Right cardiac atrium (tissue), 5 donors: ENCODE measurements at regions not wholly inside any gene's neighbourhood (a gene's known extent, or its start where the extent isn't known, plus 50 kb on each side); places are given as distances from the start of the nearest gene placed in this dataset.
A peak's percentile ranks its signal among the peaks of the same experiment; 100 is the strongest.
"Not testable (repeated sequence)": the region's sequence is repeated elsewhere in the genome, so short reads cannot be mapped to it uniquely, and the experiment has no call there.

Experiments
- ATAC-seq, 2 donors: fragments of 200-7000 bp; cut with Tn5 transposase; one replicate each; pipeline versions ENCODE4 v1.8.0 to v1.9.1; 2020; ENCODE audit warnings: moderate library complexity in 2 of 2, mild to moderate bottlenecking in 1 of 2
- DNase-seq, 3 donors: peaks; one replicate each; pipeline ENCODE4 v3.0.0-alpha.2; 2020
- H3K27ac ChIP-seq: one replicate; pipeline ENCODE4 v1.5.1; 2013; ENCODE audit warnings: mild to moderate bottlenecking, low read length, control low read depth, moderate library complexity
- H3K27me3 ChIP-seq: one replicate; pipeline ENCODE4 v1.6.1; 2013; ENCODE audit not compliant: control insufficient read depth, insufficient read depth
- H3K4me1 ChIP-seq: one replicate; pipeline ENCODE4 v1.6.1; 2013; ENCODE audit warnings: low read length; ENCODE audit not compliant: control insufficient read depth, insufficient read depth
- H3K4me3 ChIP-seq: one replicate; pipeline ENCODE4 v1.5.1; 2013; ENCODE audit warnings: low read length, control low read depth
- H3K9me3 ChIP-seq: one replicate; pipeline ENCODE4 v1.6.1; 2013; ENCODE audit warnings: low read length; ENCODE audit not compliant: control insufficient read depth
- WGBS: extraction: QIAGEN DNeasy Blood & Tissue Kit; methylation state at CpG from one replicate; pipeline ENCODE4 v1.1.7; 2013; 5-methylcytosine and 5-hydroxymethylcytosine counted together
- intact Hi-C, 4 donors: fragments of 100-400 bp; cut with DNase I; formaldehyde crosslinking; loops; one replicate each; pipeline versions ENCODE4 v1.11.0 to v1.14.0; 2022 to 2023
- donor health status: healthy with polysubstance abuse.
- donor health status: DM: no; HTN: yes; CAD: no.
- donor health status: DM: no; HTN: no; CAD: no.
- donor health status: DM: no; HTN: yes; CAD: no; lungs with severe emphysema.
- donor health status: DM: yes; HTN: yes; CAD: no.

DNA sequence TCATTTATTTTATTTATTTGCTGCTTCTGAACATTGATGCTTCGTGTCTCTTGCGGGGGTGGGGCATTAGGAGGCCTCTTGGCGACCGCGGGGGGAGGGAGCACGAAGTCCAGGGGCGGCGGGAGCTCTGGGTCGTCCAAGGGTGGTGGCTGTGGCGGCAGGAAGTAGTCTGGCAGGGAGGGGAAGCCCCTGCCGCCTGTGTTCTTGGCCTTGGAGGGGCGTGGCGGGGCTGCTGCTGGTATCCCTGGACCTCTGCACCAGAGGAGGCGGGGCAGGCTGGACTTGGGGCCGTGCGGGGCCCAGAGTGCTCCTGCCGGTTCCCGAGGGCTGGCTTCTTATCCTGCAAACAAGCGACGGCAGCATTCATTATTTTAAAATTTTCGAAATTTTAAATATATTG is 70.5 kb upstream of the ABI1 start:
- Histone ChIP-seq H3K4me3 (peak overlapping the region; percentile 4), H3K9me3 (no peaks in the 10 kb centered on the region), H3K27ac (no peak overlapping the region), H3K4me1 (no peaks in the 10 kb centered on the region), H3K27me3 (no peaks in the 10 kb centered on the region)
- intact Hi-C loops, result no loop called here
- WGBS, result 5% methylated on average over 21 of the region's 21 CpGs
- DNase-seq (peak; percentile 37 to 80 (median 69)), ATAC-seq (peak; percentile 75 to 82)

DNA sequence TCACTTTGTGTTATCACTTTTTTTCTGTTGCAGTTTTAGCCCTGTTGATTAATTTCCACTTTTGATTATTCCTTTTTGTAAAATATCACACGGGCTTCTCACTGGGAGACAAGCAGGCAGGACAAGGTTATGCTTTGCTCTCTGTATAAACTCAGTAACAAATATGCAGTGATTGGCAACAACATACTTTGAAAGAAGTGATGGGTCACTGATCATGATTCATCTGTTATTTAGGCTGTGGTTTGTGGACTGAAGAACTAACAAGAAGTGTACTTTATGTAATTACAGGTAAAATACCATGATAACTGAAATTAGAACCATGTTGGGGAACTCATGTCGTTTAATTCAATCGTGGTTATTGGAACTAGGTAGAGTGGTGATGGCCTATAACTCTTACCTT is 62.1 kb upstream of the ABI1 start:
- H3K27me3 ChIP-seq, H3K4me1 ChIP-seq, intact Hi-C loops, H3K4me3 ChIP-seq, DNase-seq, H3K27ac ChIP-seq, ATAC-seq, H3K9me3 ChIP-seq: not testable (repeated sequence)
- WGBS, result 79% methylated on average over 3 of the region's 3 CpGs

GRCh38 chr10:26919156-26919860 is 58.5 kb upstream of the ABI1 start:
- WGBS, result 89% methylated on average over 16 of the region's 16 CpGs
- H3K9me3 ChIP-seq, result not testable (repeated sequence)

GRCh38 chr10:26914898-26915297 is 54.1 kb upstream of the ABI1 start:
- H3K4me1 ChIP-seq, result no peaks in the 10 kb centered on the region
- no peak for ATAC-seq
- no peaks in the 10 kb centered on the region for H3K27me3 ChIP-seq
- no peaks in the 10 kb centered on the region for H3K9me3 ChIP-seq
- H3K27ac ChIP-seq, result no peak overlapping the region
- no peak overlapping the region for H3K4me3 ChIP-seq
- intact Hi-C loops, result no loop called here
- DNase-seq, result no peak

More at GRCh38 chr10:26919156-26919860, 58.5 kb upstream of the ABI1 start:
- H3K27ac ChIP-seq, DNase-seq, H3K4me1 ChIP-seq, intact Hi-C loops, H3K27me3 ChIP-seq, H3K4me3 ChIP-seq, ATAC-seq: not testable (repeated sequence)

DNA sequence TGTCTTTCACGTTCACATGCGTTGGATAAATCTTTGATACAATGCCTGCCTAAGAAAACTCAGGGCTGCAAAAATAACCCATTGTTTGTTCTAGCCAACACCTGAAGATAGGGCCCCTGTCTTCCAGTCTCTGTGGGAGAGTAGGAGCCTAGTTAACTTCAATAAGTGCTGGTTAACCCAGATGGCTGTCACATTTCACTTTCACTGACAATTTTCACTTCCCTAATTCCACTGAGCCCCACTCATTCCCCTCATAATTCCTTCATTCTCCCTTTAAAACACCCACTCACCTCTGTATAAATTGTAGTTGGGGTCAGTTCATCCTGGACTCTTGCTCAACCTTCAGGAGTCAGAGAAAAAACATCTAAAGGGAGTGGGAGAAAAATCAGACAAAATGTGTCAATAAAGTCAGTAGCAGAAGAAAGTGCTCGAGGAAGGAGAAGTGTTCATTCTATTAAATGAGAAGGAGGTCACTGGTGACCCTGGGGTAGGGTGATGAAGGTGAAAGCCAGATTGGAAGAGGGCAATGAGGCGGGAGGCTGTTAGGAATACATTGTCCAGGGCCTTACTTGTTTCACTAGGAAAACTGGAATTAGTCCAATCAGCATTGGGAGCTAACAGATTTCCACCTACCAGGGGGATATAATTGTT is 51.2 kb upstream of the ABI1 start:
- intact Hi-C loops, result no loop called here
- no peaks in the 10 kb centered on the region for H3K4me1 ChIP-seq
- ATAC-seq (no peak), DNase-seq (no peak)
- no peak overlapping the region for H3K4me3 ChIP-seq
- no peak overlapping the region for H3K27ac ChIP-seq
- 69% methylated on average over 4 of the region's 4 CpGs for WGBS
- no peaks in the 10 kb centered on the region for H3K27me3 ChIP-seq
- no peaks in the 10 kb centered on the region for H3K9me3 ChIP-seq
